Uterus (tissue), 3 donors: ENCODE measurements at regions not wholly inside any gene's neighbourhood (a gene's known extent, or its start where the extent isn't known, plus 50 kb on each side); places are given as distances from the start of the nearest gene placed in this dataset.

Source experiments
- DNase-seq, 2 donors: peaks; one replicate each; pipeline ENCODE4 v3.0.0-alpha.2; 2019 to 2020
- H3K27ac ChIP-seq, 2 donors: fragments of 200-600 bp; sonication (generic); 1 replicate in 1 of 2; 2 replicates in 1 of 2; pipeline ENCODE4 v1.5.1; 2016 to 2018
- H3K27me3 ChIP-seq, 2 donors: fragments of 200-600 bp; sonication (generic); one replicate each; pipeline ENCODE4 v1.5.1; 2018 to 2019; ENCODE audit warnings: control low read depth in 1 of 2
- H3K36me3 ChIP-seq, 2 donors: fragments of 200-600 bp; sonication (generic); one replicate each; pipeline ENCODE4 v1.5.1; 2019; ENCODE audit warnings: control low read depth in 1 of 2
- H3K4me1 ChIP-seq, 2 donors: fragments of 200-600 bp; sonication (generic); one replicate each; pipeline ENCODE4 v1.5.1; 2018 to 2019; ENCODE audit warnings: control low read depth in 1 of 2
- H3K4me3 ChIP-seq, 2 donors: fragments of 200-600 bp; sonication (generic); 1 replicate in 1 of 2; 2 replicates in 1 of 2; pipeline ENCODE4 v1.5.1; 2018 to 2019; ENCODE audit warnings: mild to moderate bottlenecking in 1 of 2
- H3K9me3 ChIP-seq, 2 donors: fragments of 200-600 bp; sonication (generic); one replicate each; pipeline ENCODE4 v1.5.1; 2019; ENCODE audit warnings: control low read depth in 1 of 2
- CTCF ChIP-seq, 4 experiments: fragments of 200-600 bp in 2 of 4; fragments of 450-650 bp in 2 of 4; sonication (generic) in 2 of 4; IDR thresholded peaks; one replicate each; pipeline ENCODE4 v1.5.1; 2016 to 2019; ENCODE audit warnings: antibody characterized with exemption in 4 of 4, mild to moderate bottlenecking in 2 of 4, moderate library complexity in 1 of 4
- POLR2A ChIP-seq, 2 donors: fragments of 450-650 bp; IDR thresholded peaks; one replicate each; pipeline ENCODE4 v1.6.1; 2016; ENCODE audit warnings: antibody characterized with exemption in 2 of 2, mild to moderate bottlenecking in 1 of 2, moderate library complexity in 1 of 2
- intact Hi-C: fragments of 100-400 bp; cut with DNase I; formaldehyde crosslinking; loops from one replicate; pipeline ENCODE4 v1.15.1; 2023; ENCODE audit warnings: low total_unique reads
- donor health status: DM: yes; HTN: yes; CAD: no.

GRCh38 chr13:64718116-64718515, 2512.0 kb downstream of the PCDH9 start:
- DNase-seq, result no peak
- Histone ChIP-seq H3K4me1 (no peaks in the 10 kb centered on the region), H3K27me3 (no peaks in the 10 kb centered on the region), H3K4me3 (no peak overlapping the region), H3K36me3 (no peaks in the 10 kb centered on the region), H3K9me3 (no peaks in the 10 kb centered on the region), H3K27ac (no peak overlapping the region)
- TF ChIP-seq CTCF (IDR thresholded peaks at IDR 0.05), result no peak
- no peak for TF ChIP-seq POLR2A (IDR thresholded peaks at IDR 0.05)
- intact Hi-C loops, result no loop called here

- TF ChIP-seq CTCF (IDR thresholded peaks at IDR 0.05), result no peak
- no peak for TF ChIP-seq POLR2A (IDR thresholded peaks at IDR 0.05)
- DNase-seq, result no peak
- Histone ChIP-seq H3K4me3 (no peak overlapping the region), H3K27ac (no peak overlapping the region), H3K9me3 (no peaks in the 10 kb centered on the region), H3K4me1 (no peaks in the 10 kb centered on the region), H3K27me3 (no peaks in the 10 kb centered on the region), H3K36me3 (no peaks in the 10 kb centered on the region)
- intact Hi-C loops, result no loop called here
Measured at GRCh38 chr13:64716936-64717335, 2513.2 kb downstream of the PCDH9 start.

GRCh38 chr13:64709079-64709478, 2521.1 kb downstream of the PCDH9 start:
- H3K27me3 ChIP-seq, result no peaks in the 10 kb centered on the region
- H3K4me1 ChIP-seq, result no peaks in the 10 kb centered on the region
- intact Hi-C loops, result no loop called here
- no peak for TF ChIP-seq POLR2A (IDR thresholded peaks at IDR 0.05)
- TF ChIP-seq CTCF (IDR thresholded peaks at IDR 0.05), result no peak
- H3K36me3 ChIP-seq, result no peaks in the 10 kb centered on the region
- H3K4me3 ChIP-seq, result no peak overlapping the region
- H3K9me3 ChIP-seq, result no peaks in the 10 kb centered on the region
- DNase-seq, result no peak
- H3K27ac ChIP-seq, result no peak overlapping the region

DNA sequence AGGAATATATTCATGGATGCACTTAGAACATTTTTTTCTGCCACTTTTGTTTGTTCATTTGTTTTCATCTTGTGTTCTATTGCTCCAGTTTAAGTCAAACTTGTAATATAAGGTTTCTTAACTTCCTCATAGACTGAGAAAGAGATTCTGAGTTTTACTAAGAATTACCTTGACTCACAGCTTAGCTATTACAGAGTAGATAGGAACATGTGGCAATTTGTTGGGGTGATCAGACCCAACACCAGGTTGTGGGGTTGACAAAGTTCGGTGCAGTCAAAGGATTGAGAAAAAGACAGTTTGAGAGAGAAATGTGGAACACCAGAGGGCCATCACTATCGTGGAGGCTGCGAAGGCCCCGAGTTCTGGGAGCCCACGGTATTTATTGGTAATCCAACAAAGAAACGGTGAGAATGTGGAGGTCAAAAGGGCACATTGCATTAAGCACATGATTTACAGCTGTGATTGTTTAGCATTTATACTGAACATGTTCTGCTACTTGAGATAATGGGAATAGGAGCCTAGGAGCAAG, 2526.0 kb downstream of the PCDH9 start:
- H3K4me3 ChIP-seq, result no peak overlapping the region
- H3K36me3 ChIP-seq, result no peaks in the 10 kb centered on the region
- TF ChIP-seq POLR2A (IDR thresholded peaks at IDR 0.05), result no peak
- no peak for TF ChIP-seq CTCF (IDR thresholded peaks at IDR 0.05)
- no peaks in the 10 kb centered on the region for H3K4me1 ChIP-seq
- intact Hi-C loops, result no loop called here
- H3K27ac ChIP-seq, result no peak overlapping the region
- no peaks in the 10 kb centered on the region for H3K27me3 ChIP-seq
- H3K9me3 ChIP-seq, result no peaks in the 10 kb centered on the region
- no peak for DNase-seq

DNA sequence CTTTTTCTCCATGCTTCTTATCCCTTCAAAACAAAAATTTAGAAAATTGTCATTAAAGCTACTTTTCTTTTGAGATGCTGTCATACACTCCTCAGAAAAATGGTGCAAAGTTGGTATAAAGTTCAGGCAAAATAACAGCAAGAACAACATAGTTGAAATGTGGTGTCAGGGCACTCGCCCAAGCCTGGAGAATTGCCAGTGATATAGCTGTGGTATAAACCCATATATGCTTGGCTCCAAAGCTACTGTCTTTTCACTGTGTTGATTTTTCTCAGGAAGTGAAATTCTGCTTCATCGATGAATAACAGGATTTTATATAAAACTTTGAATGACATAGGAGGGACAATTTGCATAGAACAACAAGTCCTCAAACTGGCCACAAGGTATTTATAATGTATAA, 2532.9 kb downstream of the PCDH9 start:
- Histone ChIP-seq H3K4me3 (no peak overlapping the region), H3K27ac (no peak overlapping the region), H3K4me1 (no peaks in the 10 kb centered on the region), H3K27me3 (no peaks in the 10 kb centered on the region), H3K36me3 (no peaks in the 10 kb centered on the region), H3K9me3 (no peaks in the 10 kb centered on the region)
- intact Hi-C loops, result no loop called here
- TF ChIP-seq CTCF (IDR thresholded peaks at IDR 0.05) (no peak), POLR2A (IDR thresholded peaks at IDR 0.05) (no peak)
- no peak for DNase-seq
